ENCODE measurements at regions not wholly inside any gene's neighbourhood (a gene's known extent, or its start where the extent isn't known, plus 50 kb on each side); places are given as distances from the start of the nearest gene placed in this dataset.

GRCh38 chr12:114933428-114934160 lies 249.6 kb upstream of the TBX3 start:
- peak; percentile 44 for DNase-seq (ENCODE audit: low spot score)
- Histone ChIP-seq H3K4me2 (no peak overlapping the region), H3K9me2 (replicated peaks; ENCODE audit: insufficient read depth) (no peaks in the 10 kb centered on the region), H3K27me3 (no peaks in the 10 kb centered on the region), H3K9me3 (ENCODE audit: low read depth) (no peaks in the 10 kb centered on the region), H3K79me2 (no peaks in the 10 kb centered on the region), H3K4me1 (ENCODE audit: insufficient read depth) (no peaks in the 10 kb centered on the region), H3K4me3 (no peak overlapping the region), H2AFZ (no peak overlapping the region), H3K27ac (no peak overlapping the region), H4K20me1 (ENCODE audit: insufficient read depth, poor library complexity, severe bottlenecking) (no peaks in the 10 kb centered on the region), H3K36me3 (replicated peaks; ENCODE audit: insufficient read depth, low read depth) (no peaks in the 10 kb centered on the region)
- no peak for TF ChIP-seq CTCF (IDR thresholded peaks at IDR 0.05; ENCODE audit: poor library complexity)
- TF ChIP-seq EZH2phosphoT487 (IDR thresholded peaks at IDR 0.05; ENCODE audit: low read depth, severe bottlenecking, unreplicated experiment): no peak
- no peak for TF ChIP-seq EZH2 (IDR thresholded peaks at IDR 0.05; ENCODE audit: borderline replicate concordance)
- 66% methylated on average over 6 of the region's 6 CpGs for WGBS (ENCODE audit: low lambda C conversion rate, missing lambda C conversion rate)

- Histone ChIP-seq H3K4me2 (no peak overlapping the region), H3K4me3 (no peak overlapping the region), H3K27ac (no peak overlapping the region), H3K36me3 (replicated peaks; ENCODE audit: insufficient read depth, low read depth) (no peaks in the 10 kb centered on the region), H3K4me1 (ENCODE audit: insufficient read depth) (no peaks in the 10 kb centered on the region), H2AFZ (no peak overlapping the region), H3K27me3 (no peaks in the 10 kb centered on the region), H3K9me2 (replicated peaks; ENCODE audit: insufficient read depth) (no peaks in the 10 kb centered on the region), H3K9me3 (ENCODE audit: low read depth) (no peaks in the 10 kb centered on the region), H4K20me1 (ENCODE audit: insufficient read depth, poor library complexity, severe bottlenecking) (no peaks in the 10 kb centered on the region), H3K79me2 (no peaks in the 10 kb centered on the region)
- 86% methylated on average over 3 of the region's 3 CpGs for WGBS (ENCODE audit: low lambda C conversion rate, missing lambda C conversion rate)
- TF ChIP-seq EZH2 (IDR thresholded peaks at IDR 0.05; ENCODE audit: borderline replicate concordance) (no peak), CTCF (IDR thresholded peaks at IDR 0.05; ENCODE audit: poor library complexity) (no peak), EZH2phosphoT487 (IDR thresholded peaks at IDR 0.05; ENCODE audit: low read depth, severe bottlenecking, unreplicated experiment) (no peak)
- no peak for DNase-seq (ENCODE audit: low spot score)
These were observed 248.8 kb upstream of the TBX3 start for GRCh38 chr12:114932806-114933205.

- no peak for DNase-seq (ENCODE audit: low spot score)
- no peak overlapping the region for H3K4me3 ChIP-seq
- 94% methylated on average over 2 of the region's 2 CpGs for WGBS (ENCODE audit: low lambda C conversion rate, missing lambda C conversion rate)
- no peaks in the 10 kb centered on the region for H3K27me3 ChIP-seq
- H3K36me3 ChIP-seq (replicated peaks; ENCODE audit: insufficient read depth, low read depth): no peaks in the 10 kb centered on the region
- H3K79me2 ChIP-seq: no peaks in the 10 kb centered on the region
- H4K20me1 ChIP-seq (ENCODE audit: insufficient read depth, poor library complexity, severe bottlenecking): no peaks in the 10 kb centered on the region
- no peak overlapping the region for H2AFZ ChIP-seq
- H3K27ac ChIP-seq: no peak overlapping the region
- no peak overlapping the region for H3K4me2 ChIP-seq
- TF ChIP-seq CTCF (IDR thresholded peaks at IDR 0.05; ENCODE audit: poor library complexity): no peak
- no peak for TF ChIP-seq EZH2phosphoT487 (IDR thresholded peaks at IDR 0.05; ENCODE audit: low read depth, severe bottlenecking, unreplicated experiment)
- no peak for TF ChIP-seq EZH2 (IDR thresholded peaks at IDR 0.05; ENCODE audit: borderline replicate concordance)
- no peaks in the 10 kb centered on the region for H3K9me3 ChIP-seq (ENCODE audit: low read depth)
- no peaks in the 10 kb centered on the region for H3K9me2 ChIP-seq (replicated peaks; ENCODE audit: insufficient read depth)
- no peaks in the 10 kb centered on the region for H3K4me1 ChIP-seq (ENCODE audit: insufficient read depth)
These were observed 247.1 kb upstream of the TBX3 start for GRCh38 chr12:114931025-114931424.

All from hepatocyte (in vitro differentiated cells).